Endothelial cell (in vitro differentiated cells): ENCODE measurements at regions not wholly inside any gene's neighbourhood (a gene's known extent, or its start where the extent isn't known, plus 50 kb on each side); places are given as distances from the start of the nearest gene placed in this dataset.

Experiments
- DNase-seq: peaks from one replicate; pipeline ENCODE4 v3.0.0; 2021; ENCODE audit warnings: low spot score
- H3K27ac Mint-ChIP-seq: one replicate; pipeline ENCODE4 v1.8.0; 2021; ENCODE audit warnings: mixed read lengths, inconsistent platforms; ENCODE audit not compliant: unreplicated experiment
- H3K27me3 Mint-ChIP-seq: one replicate; pipeline ENCODE4 v1.8.0; 2021; ENCODE audit warnings: mild to moderate bottlenecking, moderate library complexity, mixed read lengths, inconsistent platforms; ENCODE audit not compliant: unreplicated experiment
- H3K36me3 Mint-ChIP-seq: one replicate; pipeline ENCODE4 v1.8.0; 2021; ENCODE audit warnings: mild to moderate bottlenecking, low read depth, mixed read lengths, inconsistent platforms; ENCODE audit not compliant: unreplicated experiment
- H3K4me1 Mint-ChIP-seq: one replicate; pipeline ENCODE4 v1.8.0; 2021; ENCODE audit warnings: mild to moderate bottlenecking, mixed read lengths, inconsistent platforms; ENCODE audit not compliant: unreplicated experiment
- H3K4me3 Mint-ChIP-seq: one replicate; pipeline ENCODE4 v1.8.0; 2021; ENCODE audit warnings: mild to moderate bottlenecking, mixed read lengths, inconsistent platforms; ENCODE audit not compliant: unreplicated experiment
- H3K9me3 Mint-ChIP-seq: one replicate; pipeline ENCODE4 v1.8.0; 2021; ENCODE audit warnings: mixed read lengths, inconsistent platforms; ENCODE audit not compliant: unreplicated experiment
- TF ChIP-seq, protein P1 (sequence below): fragments of 200-600 bp; sonication (generic); IDR thresholded peaks from one replicate; pipeline ENCODE4 v1.5.0; 2021; ENCODE audit warnings: antibody characterized with exemption; ENCODE audit not compliant: unreplicated experiment

DNA sequence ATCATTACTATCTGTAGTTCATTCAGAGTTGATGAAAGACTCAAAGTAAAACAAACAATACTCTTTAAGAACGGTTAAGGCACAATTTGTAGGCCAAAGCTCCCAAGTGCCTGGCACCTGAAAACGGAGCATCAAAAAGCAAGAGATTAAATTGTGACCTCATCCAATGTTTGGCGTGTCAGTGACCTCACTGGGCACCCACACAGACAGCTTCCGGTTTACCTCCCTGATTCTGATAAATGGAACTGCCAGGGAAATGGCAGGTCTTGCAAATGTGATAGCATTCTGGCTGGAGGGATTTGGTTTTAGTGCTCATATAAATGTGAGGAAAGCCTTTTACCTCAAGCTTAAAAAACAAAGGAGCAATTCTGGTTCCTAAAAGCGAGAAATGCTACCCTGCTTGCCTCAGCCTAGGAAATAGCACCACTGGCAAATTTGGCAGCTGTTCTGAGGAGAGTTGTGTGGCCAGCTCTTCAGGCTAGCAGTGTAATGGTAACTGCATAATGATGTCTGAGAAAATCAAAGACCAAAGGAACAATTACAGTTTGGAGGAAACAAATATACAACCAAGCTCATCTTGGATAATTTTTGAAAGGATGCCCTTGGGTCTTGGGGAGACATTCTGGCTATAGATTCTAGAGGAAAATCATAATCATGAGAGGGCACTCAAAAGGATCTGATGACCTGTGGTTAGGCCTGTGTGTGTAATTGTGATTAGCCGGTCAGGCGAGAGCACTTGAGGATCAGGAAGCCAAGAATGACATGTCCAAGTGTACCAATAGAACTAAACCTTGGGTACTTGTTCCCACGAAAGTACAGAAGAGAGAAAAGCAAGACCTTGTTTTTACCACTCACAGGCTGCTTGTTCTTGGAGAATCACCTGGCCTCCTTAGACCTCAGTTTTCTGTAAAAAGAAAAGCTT is 174.3 kb downstream of the TFAP2B start:
- no peaks in the 10 kb centered on the region for H3K4me1 Mint-ChIP-seq
- no peak overlapping the region for H3K27ac Mint-ChIP-seq
- no peaks in the 10 kb centered on the region for H3K9me3 Mint-ChIP-seq
- TF ChIP-seq, protein P1, sequence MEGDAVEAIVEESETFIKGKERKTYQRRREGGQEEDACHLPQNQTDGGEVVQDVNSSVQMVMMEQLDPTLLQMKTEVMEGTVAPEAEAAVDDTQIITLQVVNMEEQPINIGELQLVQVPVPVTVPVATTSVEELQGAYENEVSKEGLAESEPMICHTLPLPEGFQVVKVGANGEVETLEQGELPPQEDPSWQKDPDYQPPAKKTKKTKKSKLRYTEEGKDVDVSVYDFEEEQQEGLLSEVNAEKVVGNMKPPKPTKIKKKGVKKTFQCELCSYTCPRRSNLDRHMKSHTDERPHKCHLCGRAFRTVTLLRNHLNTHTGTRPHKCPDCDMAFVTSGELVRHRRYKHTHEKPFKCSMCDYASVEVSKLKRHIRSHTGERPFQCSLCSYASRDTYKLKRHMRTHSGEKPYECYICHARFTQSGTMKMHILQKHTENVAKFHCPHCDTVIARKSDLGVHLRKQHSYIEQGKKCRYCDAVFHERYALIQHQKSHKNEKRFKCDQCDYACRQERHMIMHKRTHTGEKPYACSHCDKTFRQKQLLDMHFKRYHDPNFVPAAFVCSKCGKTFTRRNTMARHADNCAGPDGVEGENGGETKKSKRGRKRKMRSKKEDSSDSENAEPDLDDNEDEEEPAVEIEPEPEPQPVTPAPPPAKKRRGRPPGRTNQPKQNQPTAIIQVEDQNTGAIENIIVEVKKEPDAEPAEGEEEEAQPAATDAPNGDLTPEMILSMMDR, result no peak
- H3K4me3 Mint-ChIP-seq, result no peak overlapping the region
- DNase-seq, result no peak
- peaks cover under 1% of the 10 kb centered on the region for H3K27me3 Mint-ChIP-seq
- no peaks in the 10 kb centered on the region for H3K36me3 Mint-ChIP-seq

DNA sequence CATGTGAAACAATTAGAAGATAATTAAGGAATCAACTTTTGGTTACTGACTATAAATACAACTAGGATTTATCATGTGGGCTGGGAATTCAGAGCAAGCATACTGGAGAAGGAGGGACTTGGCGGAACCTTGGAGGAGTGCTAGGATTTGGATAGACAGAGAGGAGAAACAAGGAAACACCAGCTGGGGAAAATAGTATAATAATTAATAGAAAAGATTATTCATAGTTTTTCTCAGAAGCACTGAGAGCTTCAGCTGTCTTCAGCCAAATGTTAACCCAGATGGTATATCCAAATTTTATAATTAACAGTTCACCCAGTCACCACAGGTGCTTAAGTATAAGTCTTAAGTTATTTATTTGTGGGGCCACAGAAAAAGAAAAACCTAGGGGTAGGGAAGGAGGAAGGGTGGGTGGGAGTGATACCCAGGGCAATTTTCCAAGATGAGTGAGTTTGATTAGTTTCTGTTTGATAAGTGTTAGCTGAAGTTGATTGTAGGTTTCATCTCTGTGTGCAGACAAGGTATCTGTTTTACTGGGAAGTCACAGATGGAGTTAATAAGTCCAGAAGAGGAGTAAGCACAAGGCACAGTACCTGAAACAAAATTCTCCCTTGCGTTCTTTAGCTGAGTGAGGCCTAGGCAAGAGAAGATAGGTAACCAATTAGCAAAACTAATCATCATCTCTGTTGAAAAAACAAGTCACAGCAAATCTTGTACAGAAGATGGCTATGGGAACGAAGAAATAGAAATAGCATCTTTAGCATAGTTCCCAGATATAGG is 175.5 kb downstream of the TFAP2B start:
- no peak for DNase-seq
- Mint-ChIP-seq H3K4me3 (no peak overlapping the region), H3K36me3 (no peaks in the 10 kb centered on the region), H3K27me3 (peaks cover 1% of the 10 kb centered on the region), H3K9me3 (no peaks in the 10 kb centered on the region), H3K4me1 (no peaks in the 10 kb centered on the region), H3K27ac (no peak overlapping the region)
- TF ChIP-seq, protein P1, result no peak

DNA sequence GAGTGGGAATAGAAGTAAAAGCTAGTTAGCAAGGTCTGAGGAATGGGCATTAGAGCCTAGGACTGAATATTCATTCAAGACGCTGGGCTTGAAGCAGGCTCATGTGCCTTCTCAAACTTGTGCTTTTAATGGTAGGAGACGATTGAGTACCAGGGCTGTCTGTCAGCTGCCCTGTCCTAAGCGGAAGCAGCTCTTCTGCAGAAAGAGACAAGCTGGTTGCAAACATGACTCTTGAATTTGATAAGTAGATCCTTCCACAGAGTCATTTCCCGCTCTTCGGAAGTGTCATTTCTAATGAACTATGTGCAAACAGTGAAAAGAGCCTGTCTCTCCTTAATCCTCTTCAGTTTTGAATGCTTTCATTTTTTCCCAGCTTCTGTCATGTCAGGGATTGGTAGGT is 176.4 kb downstream of the TFAP2B start:
- no peak overlapping the region for H3K4me3 Mint-ChIP-seq
- TF ChIP-seq, protein P1, result no peak
- DNase-seq, result no peak
- H3K4me1 Mint-ChIP-seq, result no peaks in the 10 kb centered on the region
- peaks cover 1% of the 10 kb centered on the region for H3K27me3 Mint-ChIP-seq
- no peaks in the 10 kb centered on the region for H3K36me3 Mint-ChIP-seq
- H3K27ac Mint-ChIP-seq, result no peak overlapping the region
- H3K9me3 Mint-ChIP-seq, result no peaks in the 10 kb centered on the region

DNA sequence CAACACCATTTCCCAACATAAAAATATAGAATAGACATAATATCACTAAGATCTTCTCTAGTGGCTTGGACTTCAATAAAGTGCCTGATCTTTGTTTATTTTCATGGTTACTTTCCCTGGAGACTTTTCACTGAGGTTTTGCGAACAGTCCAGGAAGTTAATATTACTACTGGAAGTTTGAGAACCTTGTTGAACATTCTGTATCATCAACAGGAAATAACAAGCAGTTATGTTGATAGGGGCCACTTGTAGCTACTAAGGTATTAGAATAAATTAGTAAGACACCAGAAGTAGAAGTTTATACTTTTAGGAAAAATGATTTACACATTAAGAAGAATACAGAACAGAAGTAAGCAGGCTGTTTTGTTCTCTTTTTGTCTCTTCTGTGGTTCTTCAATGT is 180.2 kb downstream of the TFAP2B start:
- H3K27ac Mint-ChIP-seq, result no peak overlapping the region
- peaks cover 1% of the 10 kb centered on the region for H3K27me3 Mint-ChIP-seq
- DNase-seq, result no peak
- no peaks in the 10 kb centered on the region for H3K9me3 Mint-ChIP-seq
- no peaks in the 10 kb centered on the region for H3K4me1 Mint-ChIP-seq
- H3K36me3 Mint-ChIP-seq, result no peaks in the 10 kb centered on the region
- TF ChIP-seq, protein P1, result no peak
- H3K4me3 Mint-ChIP-seq, result no peak overlapping the region
